COR-L47 (cell line): ENCODE measurements at regions not wholly inside any gene's neighbourhood (a gene's known extent, or its start where the extent isn't known, plus 50 kb on each side); places are given as distances from the start of the nearest gene placed in this dataset.
"Not testable (repeated sequence)": the region's sequence is repeated elsewhere in the genome, so short reads cannot be mapped to it uniquely, and the experiment has no call there.

Experiments used
- DNase-seq: peaks from one replicate; lab custom pipeline; 2025; lab: John Stamatoyannopoulos, UW

GRCh38 chr2:208685929-208686328 is 279.3 kb downstream of the PTH2R start:
- not testable (repeated sequence) for DNase-seq

GRCh38 chr2:208686665-208687064 is 280.1 kb downstream of the PTH2R start:
- no peak for DNase-seq

GRCh38 chr2:208687720-208688119 is 281.1 kb downstream of the PTH2R start:
- DNase-seq: not testable (repeated sequence)

GRCh38 chr2:208698114-208698513 is 291.5 kb downstream of the PTH2R start:
- DNase-seq: no peak

- no peak for DNase-seq
These were observed 301.9 kb downstream of the PTH2R start for GRCh38 chr2:208708486-208708885.

GRCh38 chr2:208711598-208711997 is 305.0 kb downstream of the PTH2R start:
- no peak for DNase-seq

GRCh38 chr2:208713066-208713745 is 306.6 kb downstream of the PTH2R start:
- DNase-seq: peak; percentile 2

GRCh38 chr2:208718828-208719227 is 312.2 kb downstream of the PTH2R start:
- DNase-seq: no peak

- DNase-seq: no peak
These were observed 316.1 kb downstream of the PTH2R start for GRCh38 chr2:208722731-208723130.

- DNase-seq: no peak
These were observed 318.7 kb downstream of the PTH2R start for GRCh38 chr2:208725280-208725679.

- DNase-seq: no peak
These were observed 319.6 kb downstream of the PTH2R start for GRCh38 chr2:208726242-208726641.

- DNase-seq: not testable (repeated sequence)
These were observed 345.2 kb downstream of the PTH2R start for GRCh38 chr2:208751663-208752415.

- DNase-seq: no peak
These were observed 350.8 kb downstream of the PTH2R start for GRCh38 chr2:208757364-208757763.

GRCh38 chr2:208773074-208773473 is 366.5 kb downstream of the PTH2R start:
- DNase-seq: not testable (repeated sequence)

GRCh38 chr2:208781166-208781565 is 374.6 kb downstream of the PTH2R start:
- DNase-seq: no peak

- DNase-seq: no peak
These were observed 375.5 kb downstream of the PTH2R start for GRCh38 chr2:208782097-208782496.

GRCh38 chr2:208783184-208783583 is 376.6 kb downstream of the PTH2R start:
- DNase-seq: peak; percentile 26

- not testable (repeated sequence) for DNase-seq
These were observed 378.2 kb downstream of the PTH2R start for GRCh38 chr2:208784774-208785173.

- no peak for DNase-seq
These were observed 384.7 kb downstream of the PTH2R start for GRCh38 chr2:208791257-208791656.

- DNase-seq: no peak
These were observed 386.2 kb downstream of the PTH2R start for GRCh38 chr2:208792766-208793165.

GRCh38 chr2:208793434-208793833 is 386.8 kb downstream of the PTH2R start:
- no peak for DNase-seq

- no peak for DNase-seq
These were observed 387.8 kb downstream of the PTH2R start for GRCh38 chr2:208794288-208794975.

- DNase-seq: no peak
These were observed 392.1 kb downstream of the PTH2R start for GRCh38 chr2:208798698-208799097.
